ENCODE measurements at regions not wholly inside any gene's neighbourhood (a gene's known extent, or its start where the extent isn't known, plus 50 kb on each side); places are given as distances from the start of the nearest gene placed in this dataset.

- no peak for TF ChIP-seq SP1 (IDR thresholded peaks at IDR 0.05)
- TF ChIP-seq SUZ12 (IDR thresholded peaks at IDR 0.05): no peak
- no peak for TF ChIP-seq HDGF (IDR thresholded peaks at IDR 0.05; ENCODE audit: borderline replicate concordance)
- no peak for TF ChIP-seq ZNF384 (IDR thresholded peaks at IDR 0.05)
- TF ChIP-seq ARNT (IDR thresholded peaks at IDR 0.05): no peak
- TF ChIP-seq FOXK2 (IDR thresholded peaks at IDR 0.05): no peak
- TF ChIP-seq FOXA1 (IDR thresholded peaks at IDR 0.05): no peak
- no peak for TF ChIP-seq BHLHE40 (IDR thresholded peaks at IDR 0.05; ENCODE audit: borderline replicate concordance)
- TF ChIP-seq NFRKB (IDR thresholded peaks at IDR 0.05): no peak
- TF ChIP-seq ELF4 (IDR thresholded peaks at IDR 0.05): no peak
- TF ChIP-seq FOXM1 (IDR thresholded peaks at IDR 0.05; ENCODE audit: borderline replicate concordance): no peak
- no peak for TF ChIP-seq LEF1 (IDR thresholded peaks at IDR 0.05; ENCODE audit: borderline replicate concordance)
- TF ChIP-seq PKNOX1 (IDR thresholded peaks at IDR 0.05): no peak
- no peak for TF ChIP-seq TARDBP (IDR thresholded peaks at IDR 0.05)
Observed at GRCh38 chr7:131629217-131629882, 72.9 kb upstream of the PODXL start.
